IPS DF 4.7 (cell line): ENCODE measurements at regions not wholly inside any gene's neighbourhood (a gene's known extent, or its start where the extent isn't known, plus 50 kb on each side); places are given as distances from the start of the nearest gene placed in this dataset.

Experiments used
- DNase-seq: peaks from one replicate; pipeline ENCODE4 v3.0.0-alpha.2; 2013; ENCODE audit warnings: low spot score; ENCODE audit errors: extremely low read depth

GRCh38 chr11:134818516-134818915, 406.5 kb upstream of the B3GAT1 start:
- DNase-seq, result no peak

- no peak for DNase-seq
Measured at GRCh38 chr11:134815404-134815803, 403.4 kb upstream of the B3GAT1 start.

- no peak for DNase-seq
Measured at GRCh38 chr11:134807997-134808396, 396.0 kb upstream of the B3GAT1 start.

- DNase-seq, result no peak
Measured at GRCh38 chr11:134802598-134802997, 390.6 kb upstream of the B3GAT1 start.

- DNase-seq, result no peak
Measured at GRCh38 chr11:134802116-134802515, 390.1 kb upstream of the B3GAT1 start.

GRCh38 chr11:134801570-134801969, 389.5 kb upstream of the B3GAT1 start:
- no peak for DNase-seq

- DNase-seq, result no peak
Measured at GRCh38 chr11:134800826-134801225, 388.8 kb upstream of the B3GAT1 start.

- DNase-seq, result no peak
Measured at GRCh38 chr11:134800130-134800529, 388.1 kb upstream of the B3GAT1 start.

GRCh38 chr11:134799386-134799785, 387.3 kb upstream of the B3GAT1 start:
- no peak for DNase-seq

- no peak for DNase-seq
Measured at GRCh38 chr11:134797411-134798089, 385.5 kb upstream of the B3GAT1 start.

GRCh38 chr11:134795017-134795416, 383.0 kb upstream of the B3GAT1 start:
- DNase-seq, result no peak

- DNase-seq, result no peak
Measured at GRCh38 chr11:134794192-134794591, 382.1 kb upstream of the B3GAT1 start.

- DNase-seq, result no peak
Measured at GRCh38 chr11:134792677-134793076, 380.6 kb upstream of the B3GAT1 start.

- no peak for DNase-seq
Measured at GRCh38 chr11:134792044-134792443, 380.0 kb upstream of the B3GAT1 start.

GRCh38 chr11:134791102-134791501, 379.1 kb upstream of the B3GAT1 start:
- DNase-seq, result no peak

GRCh38 chr11:134789104-134789503, 377.1 kb upstream of the B3GAT1 start:
- DNase-seq, result no peak

- no peak for DNase-seq
Measured at GRCh38 chr11:134786636-134787035, 374.6 kb upstream of the B3GAT1 start.

- DNase-seq, result no peak
Measured at GRCh38 chr11:134785660-134786284, 373.7 kb upstream of the B3GAT1 start.

- DNase-seq, result no peak
Measured at GRCh38 chr11:134785059-134785458, 373.0 kb upstream of the B3GAT1 start.

- DNase-seq, result no peak
Measured at GRCh38 chr11:134784568-134784967, 372.5 kb upstream of the B3GAT1 start.

- DNase-seq, result no peak
Measured at GRCh38 chr11:134784046-134784445, 372.0 kb upstream of the B3GAT1 start.

GRCh38 chr11:134783234-134783633, 371.2 kb upstream of the B3GAT1 start:
- no peak for DNase-seq

- no peak for DNase-seq
Measured at GRCh38 chr11:134781380-134781866, 369.4 kb upstream of the B3GAT1 start.
